Osteocyte (in vitro differentiated cells): ENCODE measurements at regions not wholly inside any gene's neighbourhood (a gene's known extent, or its start where the extent isn't known, plus 50 kb on each side); places are given as distances from the start of the nearest gene placed in this dataset.

ENCODE experiments used
- DNase-seq: peaks from one replicate; pipeline ENCODE4 v3.0.0; 2021; ENCODE audit warnings: mixed read lengths; ENCODE audit not compliant: unreplicated experiment; ENCODE audit errors: extremely low spot score
- H3K27ac Mint-ChIP-seq: one replicate; pipeline ENCODE4 v1.8.0; 2021; ENCODE audit warnings: mild to moderate bottlenecking, mixed read lengths; ENCODE audit not compliant: unreplicated experiment
- H3K27me3 Mint-ChIP-seq: one replicate; pipeline ENCODE4 v1.8.0; 2021; ENCODE audit warnings: mixed read lengths; ENCODE audit not compliant: unreplicated experiment
- H3K36me3 Mint-ChIP-seq: one replicate; pipeline ENCODE4 v1.8.0; 2021; ENCODE audit warnings: mixed read lengths; ENCODE audit not compliant: unreplicated experiment
- H3K4me1 Mint-ChIP-seq: one replicate; pipeline ENCODE4 v1.8.0; 2021; ENCODE audit warnings: mixed read lengths; ENCODE audit not compliant: unreplicated experiment
- H3K4me3 Mint-ChIP-seq: one replicate; pipeline ENCODE4 v1.8.0; 2021; ENCODE audit warnings: mild to moderate bottlenecking, moderate library complexity, mixed read lengths; ENCODE audit not compliant: unreplicated experiment
- H3K9me3 Mint-ChIP-seq: one replicate; pipeline ENCODE4 v1.8.0; 2021; ENCODE audit warnings: mixed read lengths; ENCODE audit not compliant: unreplicated experiment
- CTCF ChIP-seq: fragments of 200-600 bp; sonication (generic); IDR thresholded peaks from 2 replicates; pipeline ENCODE4 v1.5.0; 2021; ENCODE audit warnings: antibody characterized with exemption, mild to moderate bottlenecking, moderate library complexity

- no peaks in the 10 kb centered on the region for H3K27me3 Mint-ChIP-seq
- H3K4me3 Mint-ChIP-seq = no peak overlapping the region
- no peak for TF ChIP-seq CTCF
- H3K27ac Mint-ChIP-seq = no peak overlapping the region
- DNase-seq = no peak
- H3K9me3 Mint-ChIP-seq = no peaks in the 10 kb centered on the region
- no peaks in the 10 kb centered on the region for H3K36me3 Mint-ChIP-seq
- H3K4me1 Mint-ChIP-seq = peaks cover 22% of the 10 kb centered on the region
These were observed 493.0 kb downstream of the MN1 start for GRCh38 chr22:27308513-27308912.

GRCh38 chr22:27309697-27310096, 491.9 kb downstream of the MN1 start:
- Mint-ChIP-seq H3K27me3 (no peaks in the 10 kb centered on the region), H3K36me3 (no peaks in the 10 kb centered on the region), H3K9me3 (no peaks in the 10 kb centered on the region), H3K4me1 (peaks cover 22% of the 10 kb centered on the region), H3K4me3 (peak overlapping the region; percentile 44), H3K27ac (peak overlapping the region; percentile 70)
- TF ChIP-seq CTCF = no peak
- no peak for DNase-seq

GRCh38 chr22:27310966-27311697, 490.4 kb downstream of the MN1 start:
- H3K27ac Mint-ChIP-seq = no peak overlapping the region
- H3K9me3 Mint-ChIP-seq = no peaks in the 10 kb centered on the region

GRCh38 chr22:27311698-27312550, 489.6 kb downstream of the MN1 start:
- no peaks in the 10 kb centered on the region for H3K36me3 Mint-ChIP-seq
- H3K27ac Mint-ChIP-seq = no peak overlapping the region
- TF ChIP-seq CTCF = no peak
- no peak overlapping the region for H3K4me3 Mint-ChIP-seq
- no peak for DNase-seq
- no peaks in the 10 kb centered on the region for H3K27me3 Mint-ChIP-seq
- no peaks in the 10 kb centered on the region for H3K9me3 Mint-ChIP-seq
- H3K4me1 Mint-ChIP-seq = peaks cover 36% of the 10 kb centered on the region

More at GRCh38 chr22:27310966-27311697, 490.4 kb downstream of the MN1 start:
- DNase-seq = no peak
- H3K4me1 Mint-ChIP-seq = peaks cover 28% of the 10 kb centered on the region
- H3K4me3 Mint-ChIP-seq = no peak overlapping the region
- no peaks in the 10 kb centered on the region for H3K27me3 Mint-ChIP-seq
- H3K36me3 Mint-ChIP-seq = no peaks in the 10 kb centered on the region
- no peak for TF ChIP-seq CTCF

GRCh38 chr22:27312565-27312964, 489.0 kb downstream of the MN1 start:
- H3K4me3 Mint-ChIP-seq = no peak overlapping the region
- H3K27ac Mint-ChIP-seq = no peak overlapping the region
- no peaks in the 10 kb centered on the region for H3K27me3 Mint-ChIP-seq
- TF ChIP-seq CTCF = no peak
- DNase-seq = no peak
- peaks cover 42% of the 10 kb centered on the region for H3K4me1 Mint-ChIP-seq
- no peaks in the 10 kb centered on the region for H3K36me3 Mint-ChIP-seq
- H3K9me3 Mint-ChIP-seq = no peaks in the 10 kb centered on the region
